ENCODE measurements at regions not wholly inside any gene's neighbourhood (a gene's known extent, or its start where the extent isn't known, plus 50 kb on each side); places are given as distances from the start of the nearest gene placed in this dataset.

DNA sequence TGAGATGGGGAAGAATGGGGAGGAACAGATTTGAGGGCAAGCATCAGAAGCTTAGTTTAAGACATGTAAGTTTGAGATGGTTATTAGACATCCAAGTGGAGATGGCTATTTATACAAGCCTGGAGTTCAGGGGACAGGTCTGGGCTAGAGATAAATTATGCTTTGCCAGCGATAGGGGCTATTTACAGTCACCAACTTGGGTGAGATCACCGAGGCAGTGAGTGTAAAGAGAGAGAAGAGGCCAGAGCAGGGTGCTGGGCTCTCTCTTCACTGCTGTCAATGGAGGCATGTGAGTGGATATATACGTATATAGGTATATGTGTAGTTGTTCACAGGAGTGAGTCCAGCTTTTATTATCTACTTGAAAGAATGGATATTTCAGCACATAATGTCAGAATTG lies 81.0 kb downstream of the QPCT start:
- no peak for DNase-seq (ENCODE audit: low read depth)

DNA sequence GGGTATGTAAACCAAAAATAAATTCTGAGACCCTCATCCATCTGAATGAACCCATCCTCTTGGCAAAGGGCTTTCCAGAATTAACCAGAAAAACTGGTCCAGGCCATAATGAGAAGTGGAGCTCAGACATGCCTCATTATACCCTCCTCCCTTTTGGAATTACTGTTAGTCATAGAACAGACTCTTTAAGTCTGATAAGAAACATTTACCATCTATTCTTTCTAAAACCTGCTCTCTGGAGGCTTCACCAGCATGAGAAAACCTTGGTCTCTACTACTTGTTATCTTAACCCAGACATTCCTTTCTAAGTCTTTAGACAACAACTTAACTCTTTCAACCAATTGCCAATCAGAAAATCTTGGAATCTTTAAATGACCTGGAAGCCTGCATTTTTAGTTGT lies 82.8 kb downstream of the QPCT start:
- DNase-seq (ENCODE audit: low read depth), result no peak

DNA sequence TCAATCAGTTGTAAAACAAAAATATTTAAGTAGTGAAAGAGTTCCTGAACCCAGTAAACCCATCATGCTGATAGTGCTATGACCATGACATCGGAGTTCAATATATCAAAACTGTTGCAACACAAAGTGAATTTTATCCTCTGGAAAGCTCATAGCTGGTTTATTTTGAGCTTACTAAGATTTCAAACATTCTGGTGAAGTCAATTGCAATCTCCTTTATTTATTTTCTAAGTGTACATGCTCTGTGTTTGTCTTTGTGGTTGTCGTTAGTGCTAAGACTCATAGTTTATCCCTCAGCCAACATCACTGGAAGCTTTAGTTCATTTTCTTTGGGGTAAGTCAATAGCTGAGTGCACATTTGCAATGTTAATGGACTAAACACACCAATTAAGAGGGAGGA lies 91.9 kb downstream of the QPCT start:
- DNase-seq (ENCODE audit: low read depth), result no peak

DNA sequence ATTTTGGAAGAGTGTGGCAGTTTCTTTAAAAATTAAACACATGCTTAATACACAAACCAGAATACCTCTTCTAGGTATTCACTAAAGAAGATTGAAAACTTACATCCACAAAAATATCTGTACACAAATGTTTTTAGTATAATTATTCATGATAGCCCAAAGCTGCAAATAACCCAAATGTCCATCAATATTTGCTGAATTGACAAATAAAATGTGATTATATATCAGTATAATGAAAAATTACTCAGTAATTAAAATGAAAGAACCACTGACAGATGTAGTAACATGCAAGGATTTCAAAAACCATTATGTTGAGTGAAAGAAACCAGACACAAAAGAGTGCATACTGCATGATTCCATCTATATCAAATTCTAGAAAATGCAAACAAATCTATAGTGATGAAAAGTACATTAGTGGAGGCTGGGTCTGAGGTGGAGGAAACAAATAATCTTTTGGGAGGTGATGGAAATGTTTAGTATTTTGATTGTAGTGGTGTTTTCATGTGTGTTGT lies 94.8 kb downstream of the QPCT start:
- DNase-seq (ENCODE audit: low read depth), result no peak

DNA sequence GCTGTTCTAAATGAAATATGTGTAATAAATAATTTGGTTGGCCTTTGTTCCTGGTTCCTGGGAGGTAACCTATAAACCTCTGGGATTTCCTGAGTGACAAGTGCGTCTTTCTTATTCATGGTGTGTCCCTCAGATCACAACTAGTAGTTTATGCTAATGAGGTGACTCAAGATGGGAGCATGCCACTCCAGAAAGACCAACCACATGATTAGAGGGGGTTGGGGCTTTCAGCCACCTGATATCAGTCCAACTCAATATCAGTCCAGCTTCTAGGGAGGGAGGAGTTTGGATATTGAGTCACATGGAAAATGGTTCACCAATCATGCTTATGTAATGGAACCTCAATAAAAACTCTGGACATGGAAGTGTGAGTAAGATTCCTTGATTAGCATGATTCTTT lies 96.6 kb downstream of the QPCT start:
- DNase-seq (ENCODE audit: low read depth), result no peak

DNA sequence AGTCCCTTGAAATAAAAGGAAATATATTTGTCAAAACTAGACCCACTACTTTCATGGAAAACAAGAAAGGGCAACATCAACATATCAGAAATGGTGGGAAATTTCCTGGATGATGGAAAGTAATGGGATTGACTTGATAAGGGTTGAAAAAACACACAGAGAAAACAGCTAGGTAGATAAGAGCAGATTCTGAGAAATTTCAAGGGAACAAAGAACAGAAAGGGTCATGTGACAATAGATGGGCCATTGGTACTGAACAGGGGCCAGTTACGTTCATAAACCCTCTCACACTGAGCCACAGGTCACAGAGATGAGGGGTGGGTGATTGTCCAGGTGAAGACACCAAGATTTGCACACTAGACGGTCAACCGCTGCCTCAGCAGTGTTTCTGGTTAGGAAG lies 98.7 kb downstream of the QPCT start:
- no peak for DNase-seq (ENCODE audit: low read depth)

DNA sequence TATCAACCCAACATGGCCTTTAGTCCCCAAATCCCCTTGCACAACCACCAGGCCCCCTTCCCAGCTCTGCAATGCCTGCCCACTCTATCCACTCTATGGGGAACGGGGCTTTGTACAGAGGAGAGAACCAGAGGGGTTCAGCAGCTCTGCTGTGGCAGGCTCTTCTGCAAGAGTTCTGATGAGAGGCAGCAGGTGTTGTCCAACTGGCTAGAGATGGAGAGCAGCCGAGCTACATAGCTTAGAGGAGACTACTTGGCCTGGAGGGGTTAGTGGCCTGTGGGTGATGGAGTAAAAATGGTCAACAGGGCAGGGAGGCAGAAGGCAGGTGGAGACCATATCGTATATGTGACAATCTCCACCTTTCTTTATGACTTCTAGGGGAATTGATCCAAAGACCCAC lies 103.0 kb downstream of the QPCT start:
- no peak for DNase-seq (ENCODE audit: low read depth)

DNA sequence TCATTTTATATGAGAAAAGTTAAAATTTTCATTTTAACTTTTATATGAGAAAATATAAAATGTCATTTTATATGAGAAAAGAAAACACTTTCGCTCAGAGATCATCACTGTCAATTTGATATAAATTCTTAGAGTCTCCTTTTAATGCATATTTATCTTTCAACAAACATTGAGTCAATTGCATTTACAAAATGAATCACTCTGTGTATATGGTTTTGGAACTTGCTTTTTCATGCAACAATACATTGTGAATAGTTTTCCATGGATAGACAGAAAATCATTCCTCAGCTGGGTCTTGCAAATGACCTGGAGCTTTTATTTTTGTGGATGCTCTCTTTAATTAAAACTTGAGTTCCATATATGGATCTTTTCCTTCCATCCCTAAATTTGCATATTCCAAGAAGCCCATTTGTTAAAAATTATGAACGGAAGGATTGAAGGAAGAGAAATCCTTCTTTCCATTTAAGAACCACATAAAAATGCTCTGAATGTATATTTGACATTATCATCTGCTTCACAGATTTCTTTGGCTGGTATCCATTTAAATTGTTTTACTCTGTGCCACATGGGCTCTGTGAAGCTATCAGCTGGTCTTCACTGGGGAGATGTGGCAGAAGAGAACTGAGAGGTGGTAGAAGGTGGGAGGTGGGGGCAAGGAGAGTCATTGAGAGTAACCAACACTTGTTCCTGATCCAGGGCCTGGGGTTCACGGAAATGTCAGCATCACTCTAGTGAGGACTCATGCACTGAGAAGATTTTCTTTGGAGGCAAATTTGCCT lies 104.1 kb downstream of the QPCT start:
- DNase-seq (ENCODE audit: low read depth), result no peak

DNA sequence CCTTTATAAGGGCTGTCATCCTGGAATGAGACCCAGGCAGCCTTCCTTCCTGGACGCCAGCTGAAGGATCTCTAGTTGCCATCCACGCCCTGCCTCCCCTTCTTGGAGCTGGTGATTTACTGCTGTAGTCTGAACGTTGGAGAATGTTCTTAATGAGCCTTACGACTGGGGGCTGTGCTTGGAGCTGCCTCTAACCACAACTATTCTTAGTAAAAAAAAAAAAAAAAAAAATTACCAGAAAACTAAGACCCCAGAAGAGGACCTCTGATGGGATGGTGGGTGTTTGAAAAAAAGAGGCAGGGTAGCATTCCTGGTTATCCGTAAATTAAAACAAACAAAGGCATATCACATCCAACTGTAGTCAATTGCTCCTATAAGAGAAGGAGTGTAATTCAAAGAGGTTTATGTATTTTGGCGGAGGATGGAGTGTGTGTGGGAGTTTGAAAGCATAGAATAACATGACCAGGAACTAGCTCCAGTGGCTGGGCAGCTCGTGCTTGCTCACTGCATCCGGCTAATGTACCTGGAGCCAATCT lies 105.4 kb downstream of the QPCT start:
- DNase-seq (ENCODE audit: low read depth), result no peak

DNA sequence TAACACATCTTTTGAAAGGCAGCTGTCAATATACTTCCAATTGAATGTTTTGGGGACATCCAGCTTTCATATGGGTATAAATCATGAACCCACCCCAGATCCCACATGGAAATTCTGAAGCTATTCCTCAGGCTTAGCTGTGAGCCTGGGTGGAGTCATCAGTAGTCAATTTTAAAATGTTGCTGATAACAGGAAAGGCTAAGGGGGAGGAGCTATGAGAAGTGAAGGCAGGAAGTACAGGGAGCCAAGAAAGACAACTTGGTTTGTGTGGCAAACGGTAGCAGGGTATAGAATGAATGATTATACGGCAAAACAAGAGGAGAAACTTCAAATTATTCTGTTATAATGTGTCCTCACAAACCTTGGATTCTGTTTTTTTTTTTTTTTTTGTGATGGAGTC lies 108.6 kb downstream of the QPCT start:
- no peak for DNase-seq (ENCODE audit: low read depth)

DNA sequence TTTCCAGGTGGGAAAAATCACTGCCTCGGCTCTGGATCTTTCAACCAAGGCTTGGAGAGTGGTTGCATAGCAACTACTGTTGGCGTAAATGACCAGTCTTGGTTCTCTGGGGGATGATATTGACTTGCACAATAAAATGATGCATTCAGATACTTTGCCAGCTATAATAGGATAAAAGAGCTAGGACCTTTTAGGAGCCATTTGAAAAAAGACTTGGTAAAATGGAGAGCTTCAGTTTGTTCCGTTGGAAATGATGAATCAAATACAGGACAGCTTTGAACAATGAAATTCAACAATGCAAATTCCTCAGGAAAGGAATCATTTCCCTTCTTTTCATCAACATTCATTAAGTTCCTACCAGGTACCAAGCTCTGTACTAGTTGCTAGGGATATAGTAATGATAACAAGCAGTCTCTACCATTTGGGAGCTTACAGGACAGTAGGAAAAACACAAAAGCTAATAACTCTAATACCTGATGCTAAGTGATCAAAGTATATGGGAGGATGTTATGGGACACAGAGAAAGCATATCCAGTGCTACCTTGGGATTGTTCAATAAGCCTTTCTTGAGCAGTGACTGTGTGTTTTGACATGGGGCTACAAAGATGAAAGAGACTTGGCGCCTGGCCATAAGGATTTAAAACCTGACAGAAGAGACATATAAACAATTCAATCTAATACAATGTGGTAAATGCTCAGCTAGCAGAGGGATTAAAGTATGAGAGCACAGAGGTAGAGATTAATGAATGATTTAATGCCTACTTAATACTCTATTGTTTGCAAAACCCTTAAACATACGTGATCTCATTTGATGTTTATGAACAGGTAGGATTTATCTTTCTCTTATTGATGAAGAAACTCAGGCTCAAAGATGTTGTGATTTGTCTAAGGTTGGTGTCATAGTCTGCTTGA lies 110.7 kb downstream of the QPCT start:
- DNase-seq (ENCODE audit: low read depth), result no peak

DNA sequence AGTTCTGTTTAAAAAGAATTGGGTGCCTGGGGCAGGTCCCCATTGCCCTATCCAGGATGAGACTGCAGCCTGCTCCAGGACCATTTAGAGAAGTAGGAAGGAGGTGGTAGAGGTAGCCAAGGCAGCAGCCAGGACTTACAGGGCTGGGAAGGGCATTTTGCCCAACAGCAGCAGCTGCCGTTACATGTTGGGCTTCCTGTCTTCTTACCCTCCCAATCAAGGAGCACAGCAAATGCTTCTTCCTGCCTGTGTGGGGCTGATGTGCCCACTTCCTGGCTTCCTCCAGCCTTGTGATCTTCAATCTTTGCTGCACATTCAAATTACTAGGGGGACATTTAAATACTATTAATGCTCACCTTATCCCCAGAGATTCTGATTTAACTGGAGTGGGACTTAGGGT lies 112.0 kb downstream of the QPCT start:
- DNase-seq (ENCODE audit: low read depth), result no peak

DNA sequence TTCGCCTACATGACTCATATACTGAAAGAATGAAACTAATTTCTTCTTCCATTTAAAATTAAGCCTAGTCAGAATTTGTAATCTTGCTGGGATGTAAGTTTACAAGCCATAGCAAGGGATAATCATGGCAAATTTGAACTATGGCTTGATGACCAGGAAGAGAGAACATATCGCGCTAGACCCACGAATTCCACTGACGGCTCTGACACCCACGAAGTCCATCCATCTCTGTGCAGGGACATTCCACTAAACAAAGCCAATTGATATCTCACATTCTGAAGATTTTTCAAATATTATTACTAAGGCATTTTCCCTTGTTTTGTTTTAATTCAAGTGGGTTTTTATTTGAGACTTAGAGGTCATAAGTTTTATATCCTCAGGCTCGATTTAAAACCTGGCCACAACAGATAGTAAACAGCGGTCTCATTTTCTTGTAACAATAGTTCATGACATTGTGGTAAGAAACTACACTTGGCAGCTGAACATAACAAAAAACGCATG lies 113.0 kb downstream of the QPCT start:
- no peak for DNase-seq (ENCODE audit: low read depth)

DNA sequence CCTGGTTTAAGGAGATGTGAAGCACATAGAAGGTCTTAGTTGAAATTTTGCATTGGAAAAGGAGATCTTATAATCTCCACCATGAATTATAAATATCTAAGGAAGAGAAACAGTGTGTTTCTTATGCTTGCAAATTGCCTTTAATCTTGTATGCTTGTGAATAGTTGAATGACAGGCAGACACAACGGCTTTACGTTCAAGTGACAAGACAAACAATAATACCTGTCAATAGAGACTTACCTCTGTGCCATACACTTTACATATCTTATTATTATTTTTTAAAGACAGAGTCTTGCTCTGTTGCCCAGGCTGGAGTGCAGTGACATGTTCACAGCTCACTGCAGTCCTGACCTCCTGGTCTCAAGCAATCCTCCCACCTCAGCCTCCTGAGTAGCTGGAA lies 113.7 kb downstream of the QPCT start:
- DNase-seq (ENCODE audit: low read depth), result no peak

DNA sequence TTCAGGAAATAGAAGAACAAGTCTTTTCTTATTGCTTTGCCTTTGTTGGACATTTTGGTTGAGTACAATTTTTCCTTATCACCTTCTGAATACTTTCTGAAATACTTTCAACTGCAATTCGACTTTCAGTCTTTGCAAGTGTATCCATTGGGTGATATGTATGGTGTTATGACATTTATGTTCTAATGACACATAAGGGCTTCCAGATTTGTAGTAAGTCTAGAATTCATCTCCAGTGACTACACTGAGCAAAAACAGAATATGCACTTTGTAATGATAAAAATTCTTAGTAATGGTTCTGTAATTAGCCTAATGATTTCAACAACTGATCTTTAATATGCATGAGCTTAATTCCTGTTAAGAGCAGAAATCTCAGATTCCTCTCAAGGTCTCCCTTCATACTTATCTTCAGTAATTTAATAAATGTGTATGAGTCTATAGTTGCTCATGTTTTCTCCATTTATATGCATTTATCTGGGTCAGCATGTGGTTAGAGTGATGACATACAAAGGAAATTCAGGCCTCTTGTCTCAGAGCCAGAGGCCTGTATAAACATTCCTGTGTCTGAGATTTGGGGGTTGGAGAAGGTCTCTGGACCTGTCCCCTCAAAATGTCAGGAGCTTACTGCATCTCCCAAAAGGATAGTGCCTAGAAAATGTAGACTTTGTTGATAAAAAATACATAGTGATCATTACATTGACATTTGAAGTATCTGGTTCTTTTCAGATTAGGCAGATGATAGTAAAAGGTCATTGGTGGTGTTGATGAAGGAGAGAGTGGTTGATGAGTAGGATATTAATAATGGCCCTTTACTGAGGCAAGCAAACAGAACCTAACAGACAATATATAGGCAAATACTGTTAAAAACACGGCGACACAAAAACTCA lies 114.9 kb downstream of the QPCT start:
- no peak for DNase-seq (ENCODE audit: low read depth)

DNA sequence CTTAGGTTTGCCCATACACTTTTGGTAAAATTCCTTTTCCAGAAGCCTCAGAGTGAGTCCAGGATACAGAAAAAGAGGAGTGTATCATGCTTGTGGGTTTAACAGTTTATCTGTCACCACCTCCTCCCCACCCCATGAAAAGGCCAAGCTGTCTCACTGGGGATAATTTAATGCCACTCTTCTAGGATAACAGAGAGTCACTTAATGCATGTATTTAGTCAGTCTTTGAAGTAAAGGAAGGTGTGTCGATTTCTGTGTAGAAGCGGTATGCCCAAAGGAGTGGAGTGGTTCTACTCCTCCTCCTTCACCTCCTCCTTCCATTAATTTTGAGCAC lies 116.4 kb downstream of the QPCT start:
- DNase-seq (ENCODE audit: low read depth), result no peak

DNA sequence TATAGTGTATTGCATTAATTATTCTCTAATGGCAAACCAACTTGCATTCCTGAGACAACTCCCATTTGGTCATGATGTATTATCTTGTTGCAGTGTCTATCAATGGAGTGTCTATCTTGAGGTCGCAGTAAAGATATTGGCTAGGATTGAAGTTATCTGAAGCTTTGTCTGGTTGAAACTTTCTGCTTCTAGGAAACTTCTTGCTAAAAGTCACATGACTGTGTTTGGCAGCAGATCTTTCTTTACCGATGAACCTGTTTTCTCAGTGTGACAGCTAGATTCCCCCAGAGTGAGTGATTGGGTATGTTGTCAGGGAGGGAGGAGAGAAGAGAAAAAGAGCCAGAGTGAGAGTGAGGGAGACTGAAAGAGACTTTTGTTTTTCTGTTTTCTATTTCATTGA lies 119.6 kb downstream of the QPCT start:
- no peak for DNase-seq (ENCODE audit: low read depth)

DNA sequence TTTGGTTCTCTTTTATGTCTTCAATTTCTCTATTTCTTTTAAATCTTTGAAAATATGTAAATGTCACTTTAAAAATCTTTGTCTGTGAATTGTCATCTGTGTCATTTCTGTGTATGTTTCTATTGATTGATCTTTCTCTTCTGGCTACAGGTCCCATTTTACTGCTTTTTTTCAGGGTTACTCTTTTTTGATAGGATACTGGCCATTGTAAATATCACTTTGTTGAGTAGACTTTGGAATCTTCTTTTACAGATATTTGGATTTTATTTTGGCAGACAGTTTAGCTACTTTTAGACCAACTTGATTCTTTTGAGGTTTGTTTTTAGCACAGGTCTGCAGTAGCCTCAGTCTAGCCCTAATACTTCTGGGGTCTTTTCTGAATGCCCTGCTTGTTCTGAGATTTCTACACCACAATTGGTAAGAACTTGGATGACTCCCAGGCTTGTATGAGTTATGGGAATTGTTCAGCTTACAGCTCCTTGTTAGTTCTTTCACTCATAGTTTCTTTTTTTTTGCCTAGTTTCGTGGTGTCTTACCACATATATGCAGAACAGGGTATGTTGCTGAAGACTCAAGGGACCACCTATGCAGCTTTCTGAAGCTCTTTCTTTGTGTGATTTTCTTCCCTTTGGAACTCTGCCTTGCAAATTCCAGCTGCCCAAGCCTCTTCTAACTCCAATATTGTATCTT lies 122.2 kb downstream of the QPCT start:
- no peak for DNase-seq (ENCODE audit: low read depth)

DNA sequence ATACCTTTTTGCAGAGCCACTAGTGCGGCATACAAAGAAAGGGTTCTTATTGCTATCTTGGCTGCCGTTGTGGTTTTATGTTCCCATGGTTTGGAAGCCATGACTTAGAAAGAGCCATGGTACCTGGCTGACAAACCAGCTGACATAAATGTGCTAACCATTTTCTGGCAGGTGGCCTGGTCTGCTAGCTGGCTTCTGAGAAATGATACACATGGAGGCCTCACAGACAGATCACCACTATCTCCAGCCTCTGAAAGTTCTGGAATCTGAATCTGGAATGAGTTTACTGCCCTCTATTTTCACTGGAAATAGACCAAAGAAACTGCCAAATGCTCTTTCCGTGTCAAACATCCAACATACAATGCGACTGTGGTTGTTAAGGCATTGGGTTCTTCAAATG lies 123.7 kb downstream of the QPCT start:
- DNase-seq (ENCODE audit: low read depth), result no peak

DNA sequence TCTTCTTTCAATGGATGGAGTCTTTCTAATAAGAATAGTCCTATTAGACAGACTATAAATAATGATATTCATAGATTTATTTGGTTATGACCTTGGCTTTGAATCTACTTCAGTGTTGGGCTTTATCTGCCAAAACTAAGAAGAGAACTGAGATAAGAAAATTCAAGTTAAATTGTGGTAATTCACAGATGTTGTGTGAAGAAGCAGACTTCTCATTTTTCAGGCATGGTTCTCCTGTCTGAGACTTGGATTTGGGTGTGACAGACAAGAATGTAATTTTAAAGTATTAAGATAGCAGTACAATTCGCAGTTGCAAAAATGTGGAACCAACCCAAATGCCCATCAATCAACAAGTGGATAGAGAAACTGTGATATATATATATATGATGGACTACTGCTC lies 124.7 kb downstream of the QPCT start:
- DNase-seq (ENCODE audit: low read depth), result no peak

DNA sequence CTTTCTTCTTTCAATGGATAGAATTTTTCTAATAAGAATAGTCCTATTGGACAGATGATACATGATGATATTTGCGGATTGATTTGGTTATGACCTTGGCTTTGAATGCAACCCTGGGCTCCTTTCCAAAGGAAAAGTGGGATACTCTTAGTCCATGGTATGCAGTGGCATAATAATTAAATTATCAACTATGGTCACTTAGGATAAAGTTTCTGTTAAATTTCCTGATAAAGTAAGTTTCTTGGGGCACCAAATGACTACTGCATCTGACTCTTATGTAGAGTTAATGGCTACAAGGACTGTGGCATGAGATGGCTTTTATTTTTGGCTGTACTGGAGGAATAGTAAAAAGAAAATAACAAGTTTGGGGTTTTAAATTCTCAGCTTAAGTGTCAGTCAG lies 126.7 kb downstream of the QPCT start:
- no peak for DNase-seq (ENCODE audit: low read depth)
